ENCODE measurements at regions not wholly inside any gene's neighbourhood (a gene's known extent, or its start where the extent isn't known, plus 50 kb on each side); places are given as distances from the start of the nearest gene placed in this dataset.

GRCh38 chr18:28582724-28583123, 405.8 kb upstream of the CDH2 start:
- no peaks in the 10 kb centered on the region for H3K79me2 ChIP-seq (ENCODE audit: insufficient read depth, low read length)
- no peak overlapping the region for H3K27ac Mint-ChIP-seq
- H3K4ac ChIP-seq (ENCODE audit: low read depth, low read length): no peak overlapping the region
- H3K36me3 Mint-ChIP-seq (ENCODE audit: insufficient read depth in 1 of 3, low read depth in 3 of 3): no peaks in the 10 kb centered on the region
- H3K23ac ChIP-seq (ENCODE audit: insufficient read length, low read depth, low read length): no peak overlapping the region
- no peaks in the 10 kb centered on the region for H4K20me1 ChIP-seq (ENCODE audit: control insufficient read depth, insufficient read depth, insufficient read length)
- H4K91ac ChIP-seq (ENCODE audit: insufficient read length, low read depth, low read length): no peak overlapping the region
- no peaks in the 10 kb centered on the region for H3K79me1 ChIP-seq (ENCODE audit: insufficient read depth, low read depth, low read length, poor library complexity, severe bottlenecking)
- no peak overlapping the region for H3K18ac ChIP-seq (ENCODE audit: insufficient read length, low read depth, low read length)
- H4K5ac ChIP-seq (ENCODE audit: insufficient read length, low read depth, low read length): no peak overlapping the region
- H3K4me3 Mint-ChIP-seq: no peak overlapping the region
- no peaks in the 10 kb centered on the region for H3K9me3 Mint-ChIP-seq
- H2BK5ac ChIP-seq (ENCODE audit: insufficient read length, low read length): no peak overlapping the region
- DNase-seq: no peak
- no peak overlapping the region for H2AFZ ChIP-seq (ENCODE audit: low read length)
- H3K4me2 ChIP-seq (ENCODE audit: insufficient read depth, insufficient read length, low read length): no peak overlapping the region
- H4K8ac ChIP-seq (replicated peaks; ENCODE audit: insufficient read length, low read depth, low read length): no peak overlapping the region
- H3T11ph ChIP-seq (ENCODE audit: low read length): no peak overlapping the region
- H3K4me1 ChIP-seq (ENCODE audit: insufficient read depth, low read length): no peaks in the 10 kb centered on the region
- no peak overlapping the region for H2BK12ac ChIP-seq (ENCODE audit: insufficient read length, low read depth, low read length)
- H2AK5ac ChIP-seq (ENCODE audit: insufficient read length, low read length): no peak overlapping the region
- no peaks in the 10 kb centered on the region for H3K27me3 Mint-ChIP-seq (ENCODE audit: low read depth)
- H3K23me2 ChIP-seq (ENCODE audit: insufficient read length, low read depth, low read length, poor library complexity, severe bottlenecking): no peaks in the 10 kb centered on the region
- H3K27me3 ChIP-seq (ENCODE audit: insufficient read depth, low read length): no peaks in the 10 kb centered on the region
- H2BK20ac ChIP-seq (ENCODE audit: low read depth, low read length, poor library complexity, severe bottlenecking): no peak overlapping the region
- H3K9ac ChIP-seq (ENCODE audit: extremely low read depth, insufficient read length, low read length): no peak overlapping the region
- no peak overlapping the region for H3K56ac ChIP-seq (ENCODE audit: insufficient read length, low read depth, low read length)
- TF ChIP-seq, protein P1, sequence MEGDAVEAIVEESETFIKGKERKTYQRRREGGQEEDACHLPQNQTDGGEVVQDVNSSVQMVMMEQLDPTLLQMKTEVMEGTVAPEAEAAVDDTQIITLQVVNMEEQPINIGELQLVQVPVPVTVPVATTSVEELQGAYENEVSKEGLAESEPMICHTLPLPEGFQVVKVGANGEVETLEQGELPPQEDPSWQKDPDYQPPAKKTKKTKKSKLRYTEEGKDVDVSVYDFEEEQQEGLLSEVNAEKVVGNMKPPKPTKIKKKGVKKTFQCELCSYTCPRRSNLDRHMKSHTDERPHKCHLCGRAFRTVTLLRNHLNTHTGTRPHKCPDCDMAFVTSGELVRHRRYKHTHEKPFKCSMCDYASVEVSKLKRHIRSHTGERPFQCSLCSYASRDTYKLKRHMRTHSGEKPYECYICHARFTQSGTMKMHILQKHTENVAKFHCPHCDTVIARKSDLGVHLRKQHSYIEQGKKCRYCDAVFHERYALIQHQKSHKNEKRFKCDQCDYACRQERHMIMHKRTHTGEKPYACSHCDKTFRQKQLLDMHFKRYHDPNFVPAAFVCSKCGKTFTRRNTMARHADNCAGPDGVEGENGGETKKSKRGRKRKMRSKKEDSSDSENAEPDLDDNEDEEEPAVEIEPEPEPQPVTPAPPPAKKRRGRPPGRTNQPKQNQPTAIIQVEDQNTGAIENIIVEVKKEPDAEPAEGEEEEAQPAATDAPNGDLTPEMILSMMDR (conservative IDR thresholded peaks at IDR 0.05): no peak
- H3K14ac ChIP-seq (ENCODE audit: insufficient read depth, low read length): no peak overlapping the region
- no peak overlapping the region for H2BK120ac ChIP-seq (ENCODE audit: low read depth, low read length, poor library complexity, severe bottlenecking)
- no peak overlapping the region for H3K27ac ChIP-seq (ENCODE audit: insufficient read length, low read depth, low read length)
- no peaks in the 10 kb centered on the region for H3K9me3 ChIP-seq (ENCODE audit: control insufficient read depth, low read depth, low read length)
- no CpG with 5 or more reads among the region's 2 CpGs for WGBS (ENCODE audit: extremely low coverage, insufficient read length, low lambda C conversion rate)
- peaks cover 18 to 21% of the 10 kb centered on the region in 2 experiments for H3K4me1 Mint-ChIP-seq
- no peak overlapping the region for H2BK15ac ChIP-seq (ENCODE audit: low read depth, low read length)
